EL (cell line): ENCODE measurements at regions not wholly inside any gene's neighbourhood (a gene's known extent, or its start where the extent isn't known, plus 50 kb on each side); places are given as distances from the start of the nearest gene placed in this dataset.

Source experiments
- DNase-seq: peaks from one replicate; pipeline ENCODE4 v3.0.0-alpha.2; 2016

DNA sequence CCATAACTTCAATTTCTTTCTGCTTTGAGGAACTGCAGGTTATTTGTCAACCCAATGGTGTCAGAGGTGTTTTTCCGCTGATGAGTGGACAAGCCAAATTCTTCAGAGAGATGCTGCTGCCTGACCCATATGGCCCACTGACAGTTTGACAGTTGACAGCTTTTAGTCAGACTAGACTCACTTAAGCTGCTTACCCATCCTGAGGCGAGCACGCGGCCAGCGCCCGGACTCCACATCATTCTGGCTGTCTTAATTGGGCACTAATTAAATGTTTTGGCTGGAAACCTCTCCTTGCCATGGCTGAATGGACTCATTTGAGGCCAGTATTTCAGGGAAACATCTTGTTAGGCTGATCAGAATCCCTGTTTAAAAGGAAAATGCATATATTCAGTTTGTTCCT lies 316.1 kb upstream of the FANCL start:
- DNase-seq, result no peak

DNA sequence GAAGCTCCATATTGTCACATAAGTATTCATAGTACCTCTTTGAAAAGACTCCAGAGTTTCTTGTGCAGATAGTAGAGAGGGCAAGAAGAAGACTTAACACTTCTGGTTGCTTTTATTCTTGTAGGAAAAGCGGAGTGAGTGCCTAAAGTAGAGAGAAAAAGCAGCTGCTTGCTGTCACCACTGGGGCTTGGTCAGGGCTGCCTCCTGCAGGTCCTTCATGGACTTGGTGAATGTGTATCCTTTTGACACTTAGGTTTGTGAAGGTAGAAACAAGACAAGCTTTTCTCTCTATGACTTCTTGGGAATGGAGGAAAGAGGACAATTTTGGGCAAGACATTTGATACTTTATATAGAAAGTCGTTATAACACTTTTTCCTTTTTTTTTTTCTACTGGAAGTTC lies 312.8 kb upstream of the FANCL start:
- DNase-seq, result no peak

DNA sequence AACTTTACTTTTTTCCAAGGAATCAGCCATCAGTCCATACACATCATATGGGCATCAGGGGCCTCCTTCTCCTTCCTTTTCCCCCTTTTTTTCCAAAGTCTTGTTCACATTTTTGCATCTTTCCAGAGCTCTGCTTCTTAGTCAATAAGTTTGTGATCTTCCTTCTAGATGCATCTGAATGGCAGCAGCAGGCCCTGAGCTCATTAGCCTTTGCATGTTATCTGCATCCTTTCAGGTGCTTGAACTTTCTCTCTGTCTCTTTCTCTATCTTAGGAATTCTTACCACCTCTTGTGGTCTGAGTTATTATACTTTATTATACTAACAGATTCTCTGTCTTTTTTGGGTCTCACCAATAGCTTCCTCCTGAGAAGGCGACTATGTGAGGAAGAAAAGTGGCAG lies 312.4 kb upstream of the FANCL start:
- DNase-seq, result no peak

DNA sequence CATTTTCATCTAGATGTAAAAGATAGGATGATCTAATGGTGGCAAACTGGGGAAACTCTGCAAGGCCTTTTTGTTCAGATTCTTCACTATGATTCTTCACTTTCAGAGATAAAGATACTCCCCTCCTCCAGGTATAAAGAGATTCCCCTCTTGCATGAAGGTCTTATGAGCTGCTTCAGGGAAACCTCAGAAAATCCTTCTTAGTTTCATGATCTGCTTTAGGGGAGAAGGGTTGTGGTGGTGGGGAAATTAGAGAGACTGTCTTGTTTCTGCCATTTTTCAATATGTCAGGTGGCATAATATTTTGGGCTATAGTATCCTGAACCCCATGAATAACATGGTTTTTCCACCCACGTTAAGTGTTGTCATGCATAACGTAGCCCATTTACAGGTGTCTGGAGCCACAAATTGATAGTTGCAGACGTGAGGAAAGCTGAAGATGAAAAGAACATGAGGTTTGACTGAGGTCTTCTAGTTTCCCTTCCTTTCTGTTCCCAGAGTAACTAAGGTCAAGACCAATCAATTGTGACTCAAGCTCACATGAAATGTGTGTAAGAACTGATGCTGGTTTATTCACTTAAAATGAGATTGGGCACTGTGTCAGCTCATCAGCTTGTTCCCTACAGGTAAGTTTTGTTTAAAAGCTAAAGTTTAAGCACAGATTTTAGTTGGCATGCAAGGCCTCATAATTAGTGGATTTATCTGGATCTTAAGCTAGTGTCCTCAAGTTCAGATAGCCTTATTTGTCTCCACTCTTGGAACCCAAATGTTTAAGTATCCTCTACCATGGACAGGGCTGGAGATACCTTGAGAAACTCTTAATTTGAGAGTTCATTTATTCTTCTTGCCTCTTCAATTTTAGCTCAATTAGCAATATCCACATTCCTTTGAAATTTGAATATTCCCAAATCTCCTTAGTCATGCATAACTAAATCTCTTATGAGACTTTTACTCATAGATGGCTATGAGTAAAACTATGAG lies 304.5 kb upstream of the FANCL start:
- DNase-seq, result no peak

DNA sequence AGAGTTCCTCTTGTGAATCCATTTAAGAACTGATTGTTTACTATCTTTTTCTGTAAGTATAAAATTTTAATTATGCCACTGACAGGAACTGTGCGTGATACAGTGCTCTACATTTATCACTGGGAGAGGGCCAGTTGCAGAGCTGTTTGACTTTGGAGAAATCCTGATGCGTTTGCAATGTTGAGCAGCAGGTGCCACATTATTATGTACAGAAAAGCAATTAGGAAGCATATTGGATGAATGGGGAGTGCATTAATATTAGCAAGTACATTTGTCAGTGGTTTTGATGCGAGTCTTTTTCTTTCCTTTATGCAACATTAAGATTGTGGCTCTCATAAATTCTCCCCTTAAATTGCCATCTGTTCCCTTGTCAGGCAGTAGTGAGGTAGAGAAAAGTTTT lies 302.3 kb upstream of the FANCL start:
- no peak for DNase-seq

DNA sequence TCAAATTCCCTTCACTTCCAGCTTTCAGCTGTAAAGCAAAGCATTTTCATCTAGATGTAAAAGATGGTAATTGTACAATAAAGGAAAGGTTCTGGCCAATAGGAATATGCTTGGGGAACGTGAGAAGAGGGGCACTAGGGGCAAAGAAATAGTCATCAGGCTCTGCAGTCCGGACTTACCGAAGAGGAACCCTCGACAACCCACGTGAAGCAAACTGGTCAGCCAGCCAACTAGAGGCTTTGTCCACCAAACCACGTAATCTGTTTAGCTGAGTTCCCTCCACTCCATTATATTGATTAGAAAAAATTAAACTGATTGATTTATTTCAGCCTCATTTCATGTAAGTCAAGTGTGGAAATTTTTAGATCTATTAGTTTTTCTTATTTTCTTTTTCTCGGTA lies 300.4 kb upstream of the FANCL start:
- DNase-seq, result no peak

DNA sequence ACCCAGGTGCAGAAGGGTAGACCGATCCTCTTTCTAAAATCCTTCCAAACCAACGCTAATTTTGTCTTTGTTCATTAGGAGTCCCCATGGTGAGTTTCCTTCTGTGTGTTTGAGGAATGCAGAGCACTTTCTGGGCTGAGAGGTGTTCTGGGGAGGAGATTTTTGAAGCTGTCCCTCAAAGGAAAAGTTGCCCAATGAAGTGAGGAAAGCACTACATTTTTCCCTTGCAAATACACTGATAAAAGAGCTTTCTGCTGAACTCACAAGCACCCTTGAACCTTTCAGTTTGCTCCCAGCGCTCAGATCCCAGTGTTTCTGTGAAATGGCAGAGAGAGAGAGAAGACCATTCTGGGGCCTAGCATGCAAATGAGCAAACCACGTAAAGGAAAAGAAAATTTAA lies 299.6 kb upstream of the FANCL start:
- no peak for DNase-seq

DNA sequence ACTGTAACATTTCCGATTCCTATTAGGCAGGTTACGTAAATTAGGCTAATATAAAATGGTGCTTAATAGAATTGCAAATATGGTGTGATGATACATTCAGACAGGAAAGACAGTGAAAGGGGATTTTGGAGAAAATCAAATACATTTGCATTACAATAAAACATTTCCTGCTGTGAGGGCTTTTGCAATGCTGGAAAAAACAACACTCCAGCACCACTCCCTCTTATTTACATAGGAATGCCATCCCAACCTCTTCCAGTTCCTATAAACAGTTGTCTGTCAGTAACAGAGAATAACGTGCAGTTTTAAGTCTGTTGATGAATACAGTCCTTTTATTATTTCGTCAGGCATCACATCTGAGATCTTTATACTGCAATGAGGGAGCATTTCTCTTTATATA lies 298.8 kb upstream of the FANCL start:
- no peak for DNase-seq

DNA sequence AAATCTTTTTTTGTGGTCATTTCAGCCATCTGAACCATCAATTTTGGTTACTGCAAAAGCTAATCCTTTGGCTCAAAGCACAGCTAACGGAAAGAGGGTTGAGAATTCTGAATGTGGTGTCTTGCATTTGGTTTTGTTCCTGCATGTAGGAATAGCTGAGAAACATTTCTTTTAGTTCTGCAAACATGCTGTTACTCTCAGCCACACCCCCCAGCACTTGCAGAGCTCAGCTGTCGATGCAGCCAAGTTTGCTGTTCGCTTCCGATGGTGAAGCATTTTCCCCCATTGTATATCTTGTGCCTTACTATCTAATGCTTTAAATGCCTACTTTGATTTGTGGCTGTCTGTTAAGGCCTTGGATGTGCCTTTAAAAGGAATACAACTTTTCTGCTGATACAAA lies 294.9 kb upstream of the FANCL start:
- DNase-seq, result no peak

DNA sequence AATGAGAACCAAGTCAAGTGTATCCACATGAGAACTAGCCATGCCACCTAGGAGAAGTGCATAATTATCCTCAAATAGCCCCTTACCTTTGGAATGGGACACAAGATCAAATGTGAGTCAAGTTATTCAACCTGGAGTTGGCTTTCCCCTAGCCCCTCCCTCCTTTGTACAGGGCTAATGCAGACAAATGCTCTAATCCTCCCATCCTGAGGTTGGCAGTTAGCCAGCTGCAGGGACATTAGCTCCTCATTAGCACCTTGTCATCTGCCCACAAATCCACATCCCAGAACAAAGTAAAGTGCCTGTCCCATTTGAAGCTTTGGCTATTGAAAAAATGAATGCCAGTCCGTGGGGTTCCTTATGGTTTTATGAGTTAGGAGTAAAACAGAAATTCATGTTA lies 294.1 kb upstream of the FANCL start:
- DNase-seq, result no peak

DNA sequence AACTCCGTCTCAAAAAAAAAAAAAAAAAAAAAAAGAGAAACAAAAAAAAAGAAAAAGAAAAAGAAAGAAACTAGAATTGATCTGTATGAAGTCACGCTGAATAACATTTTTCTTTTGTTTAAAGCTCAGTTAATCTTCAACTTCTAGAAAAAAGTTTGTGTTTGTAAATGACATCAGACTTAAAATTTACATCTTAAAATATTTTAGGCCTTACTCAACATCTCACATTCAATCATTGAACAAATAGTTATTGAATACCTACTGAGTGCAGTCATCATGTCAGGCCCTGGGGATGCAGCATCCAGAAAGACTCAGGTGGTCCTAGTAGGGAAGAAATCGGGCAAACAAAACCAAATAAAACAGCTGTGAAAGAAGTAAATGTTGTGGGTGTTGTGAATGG lies 292.3 kb upstream of the FANCL start:
- peak; percentile 16 for DNase-seq

DNA sequence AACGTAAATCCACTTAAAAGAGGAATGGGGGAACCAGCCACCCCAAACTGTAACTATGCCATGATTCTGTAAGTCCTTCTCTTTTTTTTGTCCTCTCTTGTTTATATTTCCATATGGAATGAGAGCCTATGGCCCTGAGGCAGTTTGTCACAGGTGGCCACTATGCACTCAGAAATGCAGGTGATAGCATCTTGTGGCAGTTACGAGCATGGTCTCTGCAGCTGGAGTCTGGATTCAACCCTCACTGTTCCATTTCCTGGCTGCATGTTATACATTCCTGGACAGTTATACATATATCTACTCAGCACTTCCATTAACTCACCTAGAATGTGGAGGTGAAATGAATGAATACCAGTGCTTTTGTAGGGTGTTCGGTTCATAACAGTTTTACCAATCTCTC lies 291.5 kb upstream of the FANCL start:
- DNase-seq, result no peak

DNA sequence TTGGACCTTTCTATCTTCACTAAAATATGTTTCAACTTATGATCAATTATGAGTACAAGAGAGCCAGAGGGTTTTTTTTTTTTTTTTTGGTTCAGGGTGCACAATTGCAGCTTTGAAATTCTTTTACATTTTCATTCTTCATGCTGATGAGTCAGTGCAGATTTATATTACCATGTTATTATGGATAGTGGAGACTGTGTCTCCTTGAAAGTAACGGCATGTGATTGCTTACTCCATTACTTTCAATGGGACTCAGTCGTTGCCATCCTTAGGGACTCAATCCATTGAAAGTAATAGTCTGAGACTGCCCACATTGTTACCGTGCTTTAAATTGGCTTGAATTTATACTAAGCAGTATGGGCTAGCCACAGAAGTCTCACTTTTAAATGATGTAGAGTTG lies 286.5 kb upstream of the FANCL start:
- no peak for DNase-seq

DNA sequence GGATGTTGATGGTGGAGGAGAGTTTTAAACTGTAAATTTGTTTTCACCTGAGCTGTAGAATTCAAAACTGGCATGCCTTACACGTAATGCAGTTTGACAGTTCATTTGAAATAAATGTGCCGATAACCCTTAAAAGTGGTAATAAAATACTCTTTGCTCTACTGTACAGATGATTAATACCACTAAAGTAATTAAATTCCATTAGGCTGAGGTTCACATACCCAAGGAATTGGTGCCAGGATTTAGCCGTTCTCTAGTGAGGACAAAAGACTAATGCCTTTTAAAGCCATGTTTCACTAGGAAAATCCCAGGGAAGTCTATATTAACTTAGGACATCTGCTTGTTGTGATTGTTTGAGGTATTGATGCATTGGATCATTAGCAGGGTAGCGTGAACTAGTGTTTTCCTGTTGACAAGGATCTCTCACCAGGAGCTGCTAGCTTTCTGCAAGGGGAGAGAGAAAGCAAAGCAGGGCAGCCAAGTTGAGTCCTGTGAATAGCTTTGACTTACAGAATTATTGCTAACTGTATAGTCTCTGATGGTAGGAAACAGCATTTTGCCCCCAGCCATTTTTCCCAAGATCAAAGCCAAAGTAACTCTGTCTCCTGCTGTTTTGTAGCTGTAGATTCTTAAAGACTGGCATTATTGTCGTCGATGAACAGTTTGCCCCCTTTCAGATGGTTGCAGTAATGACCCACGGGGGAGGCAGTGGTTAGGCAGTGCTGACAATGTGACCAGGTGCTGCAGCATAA lies 280.9 kb upstream of the FANCL start:
- DNase-seq, result peak; percentile 56

DNA sequence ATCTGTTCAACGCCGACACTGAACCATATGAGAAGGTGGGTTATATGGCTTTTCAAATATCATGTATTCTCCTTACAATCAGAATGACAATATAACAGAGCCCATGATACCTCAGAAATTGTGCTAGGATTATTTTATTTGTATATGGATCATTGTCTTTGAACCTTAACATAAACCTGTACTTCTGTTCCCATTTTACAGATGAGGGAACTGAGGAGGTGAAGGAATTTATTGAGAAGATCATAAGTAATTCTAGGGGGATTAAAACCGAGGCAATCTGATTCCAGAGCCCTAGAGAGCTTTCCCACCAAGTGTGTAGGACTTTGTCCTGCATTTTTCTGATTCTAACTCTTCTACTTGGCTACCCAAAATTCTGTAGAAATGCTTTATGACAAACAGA lies 279.8 kb upstream of the FANCL start:
- no peak for DNase-seq

DNA sequence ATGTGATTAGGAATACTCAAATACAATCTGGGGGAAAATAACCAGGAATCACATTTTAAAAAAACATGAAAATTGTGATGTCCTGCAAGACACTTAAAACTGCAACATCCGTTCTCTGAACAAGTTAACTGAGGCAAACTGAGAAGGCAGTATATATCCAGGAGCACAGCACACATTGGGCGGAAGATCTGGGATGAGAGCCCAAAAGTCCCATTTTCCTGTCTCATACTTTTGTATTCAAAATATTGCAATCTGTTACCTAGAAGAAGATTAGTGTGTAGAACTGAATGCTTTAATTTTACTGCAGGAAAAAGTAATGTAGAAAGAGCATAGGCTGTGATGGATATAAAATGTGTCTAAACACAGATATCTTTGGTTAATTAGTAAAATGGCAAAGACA lies 276.8 kb upstream of the FANCL start:
- DNase-seq, result no peak

DNA sequence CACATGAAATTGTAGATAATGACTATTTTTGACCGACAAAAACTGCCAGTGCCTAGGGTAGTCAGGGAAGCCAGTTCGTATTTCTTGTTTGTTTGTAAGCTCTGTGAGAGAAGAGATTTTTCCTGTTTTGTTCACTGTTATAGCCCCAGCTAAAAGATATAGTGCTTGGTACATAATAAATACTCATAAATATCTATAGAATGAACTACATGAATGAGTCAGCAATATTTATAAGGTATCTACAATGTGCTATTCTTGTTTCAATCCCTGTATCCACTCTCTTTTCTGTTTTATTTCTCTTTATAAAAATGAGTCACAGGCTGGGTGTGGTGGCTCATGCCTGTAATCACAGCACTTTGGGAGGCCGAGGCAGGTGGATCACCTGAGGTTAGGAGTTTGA lies 275.6 kb upstream of the FANCL start:
- no peak for DNase-seq

DNA sequence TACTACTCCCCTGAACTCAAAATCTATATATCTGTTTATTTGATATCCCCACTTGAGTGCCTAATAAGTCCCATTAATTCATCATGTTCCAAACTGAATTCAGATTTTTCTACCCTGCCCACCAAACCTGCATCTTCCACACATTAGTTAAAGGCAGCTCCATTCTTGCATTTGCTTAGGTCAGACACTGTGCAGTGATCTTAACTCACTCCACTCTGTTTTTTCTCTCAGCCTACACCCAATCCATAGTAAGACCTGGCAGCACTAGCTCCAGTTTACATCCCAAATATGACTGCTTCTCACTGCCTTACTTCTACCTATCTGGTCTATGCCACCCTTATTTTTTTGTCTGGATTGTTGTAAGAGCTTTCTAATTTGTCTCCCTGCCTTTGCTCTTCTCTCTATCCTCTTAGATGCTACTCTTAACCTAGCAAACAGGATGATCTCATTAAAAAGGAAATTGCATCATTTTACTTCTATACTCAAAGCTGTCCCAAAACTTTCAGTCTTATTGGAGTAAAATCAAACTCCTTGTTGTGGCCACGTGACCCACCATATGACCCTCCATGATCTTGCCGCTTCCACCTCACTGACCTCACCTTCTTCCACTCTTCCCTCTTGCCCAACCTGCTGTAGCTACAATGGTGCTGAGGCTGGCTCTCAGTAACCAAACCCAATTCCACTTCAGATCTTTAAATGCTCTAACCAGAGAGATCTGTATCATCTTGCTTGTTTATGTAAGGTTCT lies 274.9 kb upstream of the FANCL start:
- DNase-seq, result peak; percentile 34

DNA sequence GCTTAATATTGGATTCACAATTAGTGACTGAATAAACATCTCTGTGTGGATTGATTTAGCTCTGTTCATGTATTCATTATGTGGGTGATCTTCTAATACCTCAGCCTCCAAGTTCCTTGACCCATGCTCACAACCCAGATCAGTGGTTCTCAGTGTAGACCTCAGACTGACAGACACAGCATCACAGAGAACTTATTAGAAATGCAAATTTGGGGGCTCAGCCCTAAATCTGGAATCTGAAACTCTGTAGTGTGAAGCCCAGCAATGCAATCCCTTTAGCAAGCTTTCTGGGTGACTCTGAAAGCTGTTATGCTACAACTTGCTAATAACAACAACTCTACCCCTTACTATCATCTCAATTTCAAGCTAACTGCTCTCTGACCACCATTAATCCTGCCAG lies 273.1 kb upstream of the FANCL start:
- DNase-seq, result no peak

DNA sequence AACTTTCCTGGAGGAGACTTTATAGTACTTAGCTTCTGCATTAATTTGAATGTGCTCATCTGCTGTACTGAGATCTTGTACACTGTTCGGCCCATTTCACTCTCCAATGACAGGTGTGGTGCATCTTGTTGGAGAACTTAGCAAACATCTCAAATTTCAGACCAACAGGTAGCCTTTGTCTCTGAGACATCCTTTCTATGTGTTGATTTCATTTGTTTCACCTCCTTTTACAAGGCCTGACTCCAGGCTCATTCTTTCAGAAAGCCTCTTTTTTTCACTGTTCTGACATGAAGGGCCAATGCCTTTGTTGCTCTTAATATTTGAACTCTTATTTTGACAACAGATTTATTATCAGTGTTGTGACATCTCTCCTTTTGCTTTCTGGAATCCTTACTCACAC lies 271.8 kb upstream of the FANCL start:
- no peak for DNase-seq

DNA sequence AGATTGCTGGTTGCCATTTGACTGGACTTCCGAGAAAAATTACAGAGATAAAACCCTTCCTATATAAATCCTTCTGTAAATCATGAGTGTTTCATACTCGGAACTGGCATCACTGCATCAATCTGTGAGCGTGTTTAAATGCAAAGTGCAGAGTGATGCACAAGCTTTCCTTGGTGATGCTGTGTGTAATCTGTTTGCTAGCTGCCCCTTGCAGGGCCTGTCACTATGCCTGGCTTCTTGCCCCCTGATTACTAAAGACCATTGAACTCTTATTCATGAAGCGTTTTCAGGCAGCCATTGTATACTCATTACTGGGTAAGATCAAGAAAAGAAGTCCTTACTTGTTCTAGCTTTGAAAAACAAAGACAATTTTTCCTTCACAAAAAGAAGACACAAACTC lies 266.9 kb upstream of the FANCL start:
- no peak for DNase-seq

DNA sequence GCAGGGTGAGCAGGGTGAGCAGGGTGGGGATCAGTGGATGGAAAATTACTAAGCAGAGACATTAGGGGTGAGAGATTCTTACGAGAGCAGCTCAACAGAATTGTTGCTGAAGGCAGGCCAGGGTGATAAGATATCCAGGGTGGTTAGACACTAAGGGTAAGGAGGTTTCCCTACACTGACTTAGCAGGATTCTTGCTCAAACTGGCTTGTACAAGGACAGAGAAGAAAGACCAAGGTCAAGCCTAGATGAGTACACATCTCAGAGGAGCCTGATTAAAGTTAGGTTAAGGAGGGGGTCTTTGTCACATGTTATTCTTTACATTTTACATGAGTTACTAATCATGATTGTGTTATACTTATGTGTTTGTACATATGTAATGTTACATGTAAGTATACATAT lies 262.8 kb upstream of the FANCL start:
- DNase-seq, result no peak

DNA sequence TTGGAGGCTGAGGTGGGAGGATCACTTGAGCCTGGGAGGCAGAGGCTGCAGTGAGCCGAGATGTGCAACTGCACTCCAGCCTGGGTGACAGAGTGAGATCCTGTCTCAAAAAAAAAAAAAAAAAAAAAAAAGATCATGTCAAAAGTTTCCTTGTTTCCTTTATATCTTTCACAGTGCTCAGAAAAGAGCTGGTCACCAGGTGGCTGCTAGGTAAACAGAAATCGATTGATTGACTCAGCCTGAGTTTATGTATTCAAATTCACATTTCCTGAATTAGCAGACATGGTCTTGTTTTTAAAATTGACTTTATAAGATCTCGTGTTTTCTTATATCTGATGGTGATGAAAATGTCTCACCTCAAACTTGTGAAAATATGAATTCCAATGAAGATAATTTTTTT lies 261.8 kb upstream of the FANCL start:
- no peak for DNase-seq
